WERI-Rb-1 (cell line): ENCODE measurements at regions not wholly inside any gene's neighbourhood (a gene's known extent, or its start where the extent isn't known, plus 50 kb on each side); places are given as distances from the start of the nearest gene placed in this dataset.
"Not testable (repeated sequence)": the region's sequence is repeated elsewhere in the genome, so short reads cannot be mapped to it uniquely, and the experiment has no call there.

Experiments
- DNase-seq: peaks from one replicate; pipeline ENCODE4 v3.0.0-alpha.2; 2020
- H3K27ac ChIP-seq: fragments of 250-450 bp; sonication (Bioruptor Pico); 2 replicates; pipeline ENCODE4 v1.5.1; 2020; ENCODE audit warnings: mild to moderate bottlenecking, moderate library complexity
- H3K27me3 ChIP-seq: fragments of 250-450 bp; sonication (Bioruptor Pico); 2 replicates; pipeline ENCODE4 v1.5.1; 2021; ENCODE audit warnings: mild to moderate bottlenecking, low read depth, moderate library complexity; ENCODE audit not compliant: insufficient read depth, severe bottlenecking
- H3K36me3 ChIP-seq: fragments of 250-450 bp; sonication (Bioruptor Pico); 2 replicates; pipeline ENCODE4 v1.5.1; 2020; ENCODE audit warnings: mild to moderate bottlenecking, moderate library complexity
- H3K4me3 ChIP-seq: 2 replicates; pipeline ENCODE4 v1.5.1; 2011; ENCODE audit warnings: low read depth, mild to moderate bottlenecking, control low read depth, low read length
- H3K9me3 ChIP-seq: fragments of 250-450 bp; sonication (Bioruptor Pico); 2 replicates; pipeline ENCODE4 v1.5.1; 2021; ENCODE audit warnings: mild to moderate bottlenecking, moderate library complexity; ENCODE audit not compliant: severe bottlenecking
- CTCF ChIP-seq: IDR thresholded peaks from 2 replicates; pipeline ENCODE4 v1.5.1; 2011; ENCODE audit warnings: low read depth, mild to moderate bottlenecking, control low read depth, inconsistent platforms, low read length

- not testable (repeated sequence) for H3K9me3 ChIP-seq, H3K4me3 ChIP-seq, H3K27me3 ChIP-seq, H3K36me3 ChIP-seq, H3K27ac ChIP-seq, DNase-seq
These were observed 294.7 kb upstream of the TEKT4 start for GRCh38 chr2:94576486-94576885.

DNA sequence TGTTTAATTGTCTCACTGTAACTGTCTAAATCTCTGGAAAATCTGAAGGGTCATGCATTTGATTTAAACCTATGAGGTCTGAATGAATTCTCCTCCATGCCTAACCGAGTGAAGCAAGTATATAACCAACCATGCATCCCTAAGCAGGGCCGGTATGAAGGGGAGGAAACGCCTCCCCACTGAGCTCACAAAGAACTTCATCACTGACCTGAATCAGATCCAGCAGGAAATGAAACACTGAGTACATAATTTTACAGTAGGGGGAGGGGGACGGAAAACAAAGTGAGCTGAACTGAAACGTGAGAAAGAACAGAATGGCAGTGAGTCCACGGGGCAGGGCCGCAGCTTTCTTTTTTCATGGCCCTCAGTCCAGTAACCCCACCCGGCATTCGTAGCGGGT is 294.1 kb upstream of the TEKT4 start:
- not testable (repeated sequence) for H3K9me3 ChIP-seq, H3K4me3 ChIP-seq, H3K36me3 ChIP-seq, DNase-seq, H3K27me3 ChIP-seq, H3K27ac ChIP-seq

GRCh38 chr2:94579221-94579620 is 292.0 kb upstream of the TEKT4 start:
- DNase-seq, H3K9me3 ChIP-seq, H3K4me3 ChIP-seq, H3K27ac ChIP-seq, H3K27me3 ChIP-seq, H3K36me3 ChIP-seq: not testable (repeated sequence)

DNA sequence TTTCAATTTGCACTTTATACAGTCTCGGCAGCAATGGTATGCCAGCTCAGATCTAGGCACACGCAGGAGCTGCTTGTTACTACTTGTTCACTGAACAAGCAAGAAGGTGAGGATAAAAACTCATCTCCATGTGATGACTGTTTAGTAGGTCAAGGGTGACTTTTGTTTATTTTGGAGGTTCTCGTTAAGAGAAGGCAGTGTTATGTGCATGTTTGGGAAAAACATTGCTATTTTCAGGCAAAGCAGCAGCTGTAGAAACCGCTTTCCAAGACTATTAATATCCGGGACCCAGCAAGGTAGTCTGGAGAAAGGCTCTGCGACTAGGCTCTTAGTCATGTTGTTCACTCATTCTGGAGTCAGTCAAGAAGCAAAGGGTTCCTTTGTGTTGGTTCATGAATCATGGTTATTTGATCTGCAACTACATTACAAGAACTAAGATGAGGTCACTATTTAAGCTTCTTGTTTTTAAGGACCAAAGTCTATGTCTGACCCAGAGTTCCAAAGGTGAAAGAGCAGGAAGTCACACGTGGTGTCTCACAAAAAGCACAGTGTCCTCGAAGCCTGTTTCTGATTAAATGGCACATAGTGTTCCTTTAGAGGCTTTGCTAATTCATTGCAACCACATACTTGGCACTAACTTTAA is 288.0 kb upstream of the TEKT4 start:
- H3K27me3 ChIP-seq, H3K27ac ChIP-seq, DNase-seq, H3K36me3 ChIP-seq, H3K9me3 ChIP-seq, H3K4me3 ChIP-seq: not testable (repeated sequence)

DNA sequence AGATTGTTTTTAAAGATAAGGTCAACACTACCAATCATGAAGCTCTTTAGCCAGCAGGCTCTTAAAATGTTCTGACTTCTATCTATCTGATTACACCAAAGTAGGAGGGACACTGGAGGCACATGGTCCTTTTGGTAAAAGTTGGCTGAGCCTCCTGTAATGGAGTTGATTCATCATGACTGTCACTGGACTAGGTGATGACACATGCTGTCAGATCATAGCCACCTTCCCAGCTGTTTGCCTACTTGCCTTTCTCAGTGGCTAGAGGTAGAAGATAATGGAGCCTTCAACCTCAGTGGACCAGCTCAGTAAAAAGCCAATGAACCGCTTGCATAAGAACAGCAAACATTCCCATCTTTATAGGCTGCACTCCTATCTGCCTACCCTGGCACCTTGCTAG is 286.7 kb upstream of the TEKT4 start:
- H3K4me3 ChIP-seq, DNase-seq, H3K9me3 ChIP-seq, H3K27me3 ChIP-seq, H3K27ac ChIP-seq, H3K36me3 ChIP-seq: not testable (repeated sequence)

- H3K36me3 ChIP-seq, H3K9me3 ChIP-seq, H3K4me3 ChIP-seq, H3K27me3 ChIP-seq, H3K27ac ChIP-seq: not testable (repeated sequence)
- DNase-seq = peak; percentile 63
- TF ChIP-seq CTCF = peak; percentile 69
These were observed 284.9 kb upstream of the TEKT4 start for GRCh38 chr2:94586032-94586982.

DNA sequence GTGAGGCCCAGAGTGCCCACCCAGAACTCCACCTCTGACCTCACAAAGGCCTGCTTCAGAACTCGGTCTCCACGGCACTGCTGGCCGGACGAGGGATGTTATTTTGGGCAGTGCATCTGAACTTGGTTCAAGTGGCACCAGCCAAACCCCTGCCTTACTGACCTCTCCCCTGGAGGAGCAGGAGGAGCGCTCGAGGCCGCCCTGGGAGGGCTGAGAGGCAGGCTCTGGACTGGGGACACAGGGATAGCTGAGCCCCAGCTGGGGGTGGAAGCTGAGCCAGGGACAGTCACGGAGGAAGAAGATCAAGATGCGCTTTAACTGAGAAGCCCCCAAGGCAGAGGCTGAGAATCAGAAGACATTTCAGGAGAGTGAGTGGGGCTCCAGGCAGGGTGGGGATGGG is 284.2 kb upstream of the TEKT4 start:
- H3K27me3 ChIP-seq, DNase-seq, H3K9me3 ChIP-seq, H3K27ac ChIP-seq, H3K4me3 ChIP-seq, H3K36me3 ChIP-seq: not testable (repeated sequence)

DNA sequence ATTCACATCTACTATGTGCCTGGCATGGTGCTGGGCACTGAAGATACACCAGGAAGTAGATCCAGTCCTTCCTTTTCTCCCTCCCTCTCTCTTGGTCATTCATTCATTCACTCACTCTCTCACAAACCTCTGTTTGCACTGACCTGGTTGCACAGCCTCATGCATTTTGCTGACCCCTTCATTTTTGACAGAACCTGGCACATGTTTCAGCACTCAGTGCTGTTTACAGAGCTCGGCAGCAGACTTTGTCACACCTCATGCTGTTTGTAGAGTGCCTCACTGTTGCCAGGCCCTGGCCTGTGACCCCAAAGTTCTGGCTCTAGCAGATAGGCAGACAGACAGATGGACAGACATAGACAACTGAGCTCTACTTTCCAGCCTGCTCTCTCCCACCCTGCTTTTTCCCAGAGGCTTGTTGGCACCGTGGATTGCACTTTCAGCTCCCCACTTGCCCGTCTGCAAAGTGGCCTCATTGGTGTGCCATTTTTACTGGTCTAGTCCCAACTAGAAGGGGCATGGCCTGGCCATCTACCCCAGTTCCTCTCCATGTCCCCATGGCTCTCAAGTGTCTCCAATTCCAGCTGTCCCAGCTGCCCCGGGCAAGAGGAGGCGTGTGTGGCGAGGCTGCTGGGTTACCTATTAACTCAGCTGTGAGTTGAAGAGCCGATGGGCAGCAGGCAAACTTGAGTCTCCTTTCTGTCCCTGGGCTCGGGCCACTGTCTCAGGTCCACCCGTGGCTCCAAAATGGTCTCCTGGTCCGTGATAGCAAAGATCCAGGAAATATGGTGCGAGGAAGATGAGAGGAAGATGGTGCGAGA is 277.0 kb upstream of the TEKT4 start:
- not testable (repeated sequence) for H3K27me3 ChIP-seq, H3K36me3 ChIP-seq, H3K4me3 ChIP-seq, H3K27ac ChIP-seq, H3K9me3 ChIP-seq, DNase-seq

- H3K27ac ChIP-seq, H3K9me3 ChIP-seq, H3K4me3 ChIP-seq, H3K36me3 ChIP-seq, H3K27me3 ChIP-seq, DNase-seq: not testable (repeated sequence)
These were observed 275.3 kb upstream of the TEKT4 start for GRCh38 chr2:94595956-94596355.

GRCh38 chr2:94598075-94598713 is 273.0 kb upstream of the TEKT4 start:
- DNase-seq, H3K4me3 ChIP-seq, H3K9me3 ChIP-seq, H3K36me3 ChIP-seq, H3K27ac ChIP-seq, H3K27me3 ChIP-seq: not testable (repeated sequence)

DNA sequence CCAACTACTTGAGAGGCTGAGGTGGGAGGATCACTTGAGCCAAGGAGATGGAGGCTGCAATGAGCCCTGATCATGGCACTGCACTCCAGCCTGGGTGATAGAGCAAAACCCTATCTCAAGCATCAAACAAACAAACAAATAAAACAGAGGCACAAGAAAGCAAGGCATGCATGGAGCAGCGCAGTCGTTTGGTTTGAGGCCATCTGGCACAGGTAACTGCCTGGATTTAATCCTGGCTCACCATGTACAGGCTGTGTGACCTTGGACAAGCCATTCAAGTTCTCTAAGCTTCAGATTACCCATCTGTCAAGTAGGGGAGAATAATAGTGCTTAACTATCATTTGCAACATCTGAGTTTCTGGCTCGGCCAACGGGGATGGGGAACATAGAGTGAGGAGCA is 270.3 kb upstream of the TEKT4 start:
- H3K27ac ChIP-seq = peak overlapping the region; percentile 68
- not testable (repeated sequence) for H3K4me3 ChIP-seq, H3K36me3 ChIP-seq, H3K27me3 ChIP-seq, H3K9me3 ChIP-seq
- DNase-seq = peak; percentile 60
